ENCODE measurements at regions not wholly inside any gene's neighbourhood (a gene's known extent, or its start where the extent isn't known, plus 50 kb on each side); places are given as distances from the start of the nearest gene placed in this dataset.

DNA sequence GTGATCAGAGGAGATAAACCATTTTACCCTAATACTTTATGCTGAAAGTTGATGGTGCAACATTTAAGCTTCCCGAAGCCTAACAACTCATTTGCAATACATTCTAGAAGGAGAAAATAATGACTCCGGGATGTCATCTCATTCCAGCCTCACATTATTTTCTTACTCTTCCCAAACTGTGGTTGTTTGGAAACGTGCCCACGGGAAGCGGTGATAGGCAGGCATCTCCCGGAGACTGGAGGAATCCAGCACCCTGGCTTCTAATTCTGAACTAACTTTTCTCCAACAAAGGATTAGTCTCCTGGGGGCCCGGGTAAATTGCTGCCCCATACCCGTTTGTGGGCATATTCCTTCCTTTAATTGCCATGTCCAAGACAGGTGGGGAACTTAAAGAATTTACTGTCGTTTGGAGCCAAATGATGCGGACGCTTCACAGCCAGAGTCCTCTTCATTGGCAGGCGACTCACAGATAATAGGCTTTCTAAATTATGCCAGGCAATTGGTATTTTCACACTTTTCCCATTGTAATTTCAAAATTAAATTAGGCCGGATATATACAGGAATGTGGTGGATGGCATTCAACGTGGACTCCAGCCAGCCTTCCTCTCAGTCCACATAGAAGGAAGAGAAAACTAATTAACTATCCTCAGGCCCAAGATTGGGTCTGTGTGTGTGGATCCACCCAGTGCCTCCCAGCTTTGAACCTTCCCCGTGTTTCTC is 278.1 kb downstream of the AJAP1 start:
- TF ChIP-seq, protein P1, sequence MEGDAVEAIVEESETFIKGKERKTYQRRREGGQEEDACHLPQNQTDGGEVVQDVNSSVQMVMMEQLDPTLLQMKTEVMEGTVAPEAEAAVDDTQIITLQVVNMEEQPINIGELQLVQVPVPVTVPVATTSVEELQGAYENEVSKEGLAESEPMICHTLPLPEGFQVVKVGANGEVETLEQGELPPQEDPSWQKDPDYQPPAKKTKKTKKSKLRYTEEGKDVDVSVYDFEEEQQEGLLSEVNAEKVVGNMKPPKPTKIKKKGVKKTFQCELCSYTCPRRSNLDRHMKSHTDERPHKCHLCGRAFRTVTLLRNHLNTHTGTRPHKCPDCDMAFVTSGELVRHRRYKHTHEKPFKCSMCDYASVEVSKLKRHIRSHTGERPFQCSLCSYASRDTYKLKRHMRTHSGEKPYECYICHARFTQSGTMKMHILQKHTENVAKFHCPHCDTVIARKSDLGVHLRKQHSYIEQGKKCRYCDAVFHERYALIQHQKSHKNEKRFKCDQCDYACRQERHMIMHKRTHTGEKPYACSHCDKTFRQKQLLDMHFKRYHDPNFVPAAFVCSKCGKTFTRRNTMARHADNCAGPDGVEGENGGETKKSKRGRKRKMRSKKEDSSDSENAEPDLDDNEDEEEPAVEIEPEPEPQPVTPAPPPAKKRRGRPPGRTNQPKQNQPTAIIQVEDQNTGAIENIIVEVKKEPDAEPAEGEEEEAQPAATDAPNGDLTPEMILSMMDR (IDR thresholded peaks at IDR 0.05; ENCODE audit: poor library complexity, severe bottlenecking) = no peak
- TF ChIP-seq TAF1 (IDR thresholded peaks at IDR 0.05; ENCODE audit: low read depth) (no peak), MXI1 (conservative IDR thresholded peaks at IDR 0.05; ENCODE audit: poor library complexity, severe bottlenecking) (no peak), SMC3 (conservative IDR thresholded peaks at IDR 0.05; ENCODE audit: poor library complexity) (no peak)
